Endodermal cell (in vitro differentiated cells): ENCODE measurements at regions not wholly inside any gene's neighbourhood (a gene's known extent, or its start where the extent isn't known, plus 50 kb on each side); places are given as distances from the start of the nearest gene placed in this dataset.

Experiments used
- DNase-seq: peaks from one replicate; pipeline ENCODE4 v3.0.0-alpha.2; 2017
- H3K27ac ChIP-seq: 2 replicates; pipeline ENCODE4 v1.5.1; 2013; ENCODE audit warnings: mild to moderate bottlenecking, low read depth, low read length, moderate library complexity
- H3K27me3 ChIP-seq: 2 replicates; pipeline ENCODE4 v1.6.1; 2013; ENCODE audit warnings: mild to moderate bottlenecking, low read length, moderate library complexity; ENCODE audit not compliant: insufficient read depth, control insufficient read depth, poor library complexity, severe bottlenecking
- H3K36me3 ChIP-seq: 2 replicates; pipeline ENCODE4 v1.7.0; 2013; ENCODE audit warnings: mild to moderate bottlenecking, low read length, moderate library complexity; ENCODE audit not compliant: control insufficient read depth, insufficient read depth
- H3K4me1 ChIP-seq: one replicate; pipeline ENCODE4 v1.7.0; 2013; ENCODE audit warnings: low read length; ENCODE audit not compliant: control insufficient read depth, insufficient read depth
- H3K4me3 ChIP-seq: 2 replicates; pipeline ENCODE4 v1.5.1; 2013; ENCODE audit warnings: mild to moderate bottlenecking, low read length, moderate library complexity
- H3K9ac ChIP-seq: 2 replicates; pipeline ENCODE4 v1.6.1; 2013; ENCODE audit warnings: mild to moderate bottlenecking, low read length, moderate library complexity; ENCODE audit not compliant: poor library complexity, severe bottlenecking; ENCODE audit errors: extremely low read depth
- H3K9me3 ChIP-seq: 2 replicates; pipeline ENCODE4 v1.6.1; 2013; ENCODE audit warnings: mild to moderate bottlenecking, low read length, moderate library complexity; ENCODE audit not compliant: control insufficient read depth
- H3K27ac Mint-ChIP-seq: 2 replicates; pipeline ENCODE4 v1.8.0; 2020; ENCODE audit warnings: mixed read lengths
- H3K27me3 Mint-ChIP-seq: 2 replicates; pipeline ENCODE4 v1.8.0; 2021; ENCODE audit warnings: mild to moderate bottlenecking, mixed read lengths; ENCODE audit not compliant: insufficient read depth
- H3K36me3 Mint-ChIP-seq: 2 replicates; pipeline ENCODE4 v1.8.0; 2020; ENCODE audit warnings: low read depth, mixed read lengths
- H3K4me1 Mint-ChIP-seq: 2 replicates; pipeline ENCODE4 v1.8.0; 2020; ENCODE audit warnings: mixed read lengths
- H3K4me3 Mint-ChIP-seq: 2 replicates; pipeline ENCODE4 v1.8.0; 2020; ENCODE audit warnings: mild to moderate bottlenecking, moderate library complexity, mixed read lengths
- H3K9me3 Mint-ChIP-seq: 2 replicates; pipeline ENCODE4 v1.8.0; 2020; ENCODE audit warnings: mild to moderate bottlenecking, mixed read lengths
- CTCF ChIP-seq: fragments of 200-600 bp; sonication (generic); conservative IDR thresholded peaks from 2 replicates; pipeline ENCODE4 v1.5.0; 2021; ENCODE audit warnings: antibody characterized with exemption, mild to moderate bottlenecking
- WGBS, 2 experiments: methylation state at CpG; one replicate each; pipeline versions ENCODE4 v1.1.5 to v1.1.7; 2013; ENCODE audit warnings: missing lambda C conversion rate in 2 of 2, mixed read lengths in 1 of 2; ENCODE audit not compliant: insufficient coverage in 1 of 2, insufficient read length in 1 of 2; 5-methylcytosine and 5-hydroxymethylcytosine counted together

DNA sequence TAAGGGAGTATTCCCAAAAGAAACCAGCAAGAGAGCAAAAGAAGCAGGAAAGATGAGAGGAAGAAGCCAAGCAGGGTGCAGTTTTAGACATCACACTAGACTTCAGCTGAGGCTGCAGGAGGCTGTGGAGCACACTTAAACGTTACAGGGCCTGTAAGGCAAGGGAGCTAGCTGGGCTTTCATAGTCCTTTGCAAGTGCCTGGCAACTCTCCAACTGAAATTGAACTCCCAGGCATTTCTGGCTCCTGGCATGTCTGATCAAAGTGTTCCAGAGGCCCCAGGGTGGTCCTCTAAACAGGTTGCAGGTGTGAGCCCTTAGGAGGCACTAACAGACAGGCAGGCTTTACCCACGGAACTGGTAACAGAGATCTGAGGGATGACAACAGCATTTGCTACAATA is 750.2 kb downstream of the XPNPEP1 start:
- Mint-ChIP-seq H3K4me1 (peaks cover 4% of the 10 kb centered on the region), H3K4me3 (no peak overlapping the region), H3K9me3 (peaks cover 11% of the 10 kb centered on the region), H3K27me3 (no peaks in the 10 kb centered on the region), H3K27ac (no peak overlapping the region), H3K36me3 (no peaks in the 10 kb centered on the region)
- H3K4me3 ChIP-seq = no peak overlapping the region
- H3K36me3 ChIP-seq = no peaks in the 10 kb centered on the region
- no peak overlapping the region for H3K27ac ChIP-seq
- H3K27me3 ChIP-seq = no peaks in the 10 kb centered on the region
- peaks cover 57% of the 10 kb centered on the region for H3K9me3 ChIP-seq
- no peak for TF ChIP-seq CTCF
- no peaks in the 10 kb centered on the region for H3K4me1 ChIP-seq
- no peak for DNase-seq
- 48 to 61% methylated on average over 2 of the region's 2 CpGs for WGBS, 2 experiments
- H3K9ac ChIP-seq = no peak overlapping the region

- H3K27me3 ChIP-seq = no peaks in the 10 kb centered on the region
- H3K4me1 Mint-ChIP-seq = no peaks in the 10 kb centered on the region
- DNase-seq = no peak
- no peaks in the 10 kb centered on the region for H3K4me1 ChIP-seq
- H3K4me3 Mint-ChIP-seq = no peak overlapping the region
- no peaks in the 10 kb centered on the region for H3K36me3 ChIP-seq
- H3K27me3 Mint-ChIP-seq = no peaks in the 10 kb centered on the region
- H3K27ac ChIP-seq = no peak overlapping the region
- H3K4me3 ChIP-seq = no peak overlapping the region
- H3K36me3 Mint-ChIP-seq = no peaks in the 10 kb centered on the region
- peaks cover 62% of the 10 kb centered on the region for H3K9me3 ChIP-seq
- H3K27ac Mint-ChIP-seq = no peak overlapping the region
- no peak overlapping the region for H3K9ac ChIP-seq
- no peak for TF ChIP-seq CTCF
- peaks cover 9% of the 10 kb centered on the region for H3K9me3 Mint-ChIP-seq
Observed at GRCh38 chr10:109166935-109167334, 756.4 kb downstream of the XPNPEP1 start.

GRCh38 chr10:109159351-109159750 is 764.0 kb downstream of the XPNPEP1 start:
- H3K27ac ChIP-seq = no peak overlapping the region
- Mint-ChIP-seq H3K36me3 (no peaks in the 10 kb centered on the region), H3K4me3 (no peak overlapping the region), H3K9me3 (peaks cover 12% of the 10 kb centered on the region), H3K4me1 (no peaks in the 10 kb centered on the region), H3K27me3 (no peaks in the 10 kb centered on the region), H3K27ac (no peak overlapping the region)
- H3K9ac ChIP-seq = no peak overlapping the region
- no peaks in the 10 kb centered on the region for H3K4me1 ChIP-seq
- no peak overlapping the region for H3K4me3 ChIP-seq
- H3K36me3 ChIP-seq = no peaks in the 10 kb centered on the region
- WGBS, 2 experiments = 56 to 75% methylated on average over 3 to 4 of the region's 4 CpGs
- H3K27me3 ChIP-seq = no peaks in the 10 kb centered on the region
- TF ChIP-seq CTCF = no peak
- H3K9me3 ChIP-seq = peaks cover 45% of the 10 kb centered on the region
- DNase-seq = no peak
